Left cardiac atrium (tissue), 4 donors: ENCODE measurements at regions not wholly inside any gene's neighbourhood (a gene's known extent, or its start where the extent isn't known, plus 50 kb on each side); places are given as distances from the start of the nearest gene placed in this dataset.
"Not testable (repeated sequence)": the region's sequence is repeated elsewhere in the genome, so short reads cannot be mapped to it uniquely, and the experiment has no call there.

Experiments used
- ATAC-seq, 2 donors: fragments of 200-7000 bp; cut with Tn5 transposase; one replicate each; pipeline ENCODE4 v1.9.1; 2020; ENCODE audit warnings: mild to moderate bottlenecking in 2 of 2, moderate library complexity in 2 of 2
- DNase-seq: peaks from one replicate; pipeline ENCODE4 v3.0.0-alpha.2; 2020
- intact Hi-C, 2 donors: fragments of 100-400 bp; cut with DNase I; formaldehyde crosslinking; loops; one replicate each; pipeline versions ENCODE4 v1.14.1 to v1.15.1; 2022 to 2023
- donor health status: DM: no; HTN: yes; CAD: no.
- donor health status: DM: no; HTN: yes; CAD: no; lungs with severe emphysema.
- donor health status: DM: yes; HTN: yes; CAD: no.
- donor health status: Dilated cardiomyopathy.

GRCh38 chr13:55613429-55614187, 1527.1 kb upstream of the PRR20A start:
- DNase-seq = no peak
- ATAC-seq = no peak
- intact Hi-C loops = no loop called here

DNA sequence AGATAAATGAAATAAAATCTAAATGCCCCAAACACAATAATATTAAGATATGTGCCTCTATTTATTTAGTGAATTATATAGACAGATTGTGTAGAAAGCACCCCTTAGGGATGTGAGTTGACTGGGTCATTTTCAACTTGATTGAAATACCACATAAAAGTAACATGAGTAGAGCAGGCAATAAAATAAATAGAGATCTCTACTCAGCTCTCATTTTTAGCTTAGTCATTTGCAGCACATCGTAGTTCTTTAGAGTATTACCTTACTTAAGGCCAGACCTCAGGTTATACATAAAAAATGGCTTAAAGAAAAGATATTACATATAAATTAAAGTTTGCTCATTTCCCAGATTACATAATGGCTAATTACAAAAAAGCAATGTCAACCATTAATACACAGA, 1525.6 kb upstream of the PRR20A start:
- no peak for DNase-seq
- no peak for ATAC-seq
- intact Hi-C loops = no loop called here

DNA sequence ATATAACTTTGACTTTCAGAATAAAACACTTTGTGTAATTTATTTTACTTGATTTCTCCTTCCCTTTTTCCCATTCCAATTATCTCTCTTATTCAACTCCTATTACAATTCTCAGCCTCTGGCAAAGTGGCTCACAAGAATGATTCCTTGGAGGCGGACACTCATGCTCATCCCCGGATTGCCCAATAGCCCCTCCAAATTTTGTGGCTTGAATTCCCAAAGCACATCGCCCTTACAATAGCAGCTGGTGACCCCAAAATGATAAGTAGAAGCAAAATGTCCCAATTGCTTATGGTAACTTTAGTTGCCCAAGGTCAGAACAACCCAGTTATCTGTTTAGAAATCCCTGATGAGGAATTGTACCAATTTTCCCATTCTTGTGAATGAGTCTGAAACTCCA, 1523.5 kb upstream of the PRR20A start:
- intact Hi-C loops = no loop called here
- DNase-seq = no peak
- ATAC-seq = no peak

DNA sequence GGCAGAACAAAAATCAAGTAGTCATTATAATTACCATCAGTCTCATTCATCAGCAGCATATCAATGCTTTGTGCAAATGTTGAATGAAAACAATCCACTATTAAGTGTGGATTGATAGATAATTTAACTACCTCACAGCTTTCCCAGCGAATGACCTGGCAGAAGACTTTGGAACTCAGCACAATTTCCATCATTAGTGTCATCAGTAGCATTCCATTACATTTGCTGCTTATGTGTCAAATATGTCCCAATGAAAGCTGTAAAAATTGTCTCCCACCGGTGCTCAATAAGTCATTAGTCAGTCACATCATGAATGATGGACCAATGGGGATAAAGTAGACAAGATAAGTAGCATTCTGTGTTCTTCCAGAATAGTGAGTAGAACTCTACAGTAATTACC, 1513.5 kb upstream of the PRR20A start:
- DNase-seq (no peak), ATAC-seq (no peak)
- intact Hi-C loops = no loop called here

DNA sequence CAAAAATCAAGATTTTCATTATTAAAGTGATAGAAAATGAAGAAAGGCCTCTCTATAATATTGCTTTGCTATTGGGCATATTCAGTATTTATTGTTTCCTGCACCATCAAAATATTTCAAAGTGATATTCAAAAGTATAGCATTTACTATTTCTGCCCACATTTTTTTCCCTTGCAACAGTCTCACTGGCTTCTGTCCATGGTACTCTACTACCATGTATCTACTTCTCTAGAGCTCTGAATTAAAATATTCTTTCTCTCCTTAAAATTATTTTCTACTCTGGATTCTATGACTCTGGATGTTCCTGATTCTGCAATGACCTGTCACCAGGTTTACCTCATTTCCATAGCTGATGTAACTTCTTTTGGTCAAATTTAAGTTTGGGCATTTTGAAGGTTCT, 1508.3 kb upstream of the PRR20A start:
- intact Hi-C loops = no loop called here
- no peak for ATAC-seq

GRCh38 chr13:55649485-55649884, 1491.2 kb upstream of the PRR20A start:
- ATAC-seq (no peak), DNase-seq (no peak)
- intact Hi-C loops = no loop called here

More for the DNA sequence above, 1508.3 kb upstream of the PRR20A start:
- no peak for DNase-seq

DNA sequence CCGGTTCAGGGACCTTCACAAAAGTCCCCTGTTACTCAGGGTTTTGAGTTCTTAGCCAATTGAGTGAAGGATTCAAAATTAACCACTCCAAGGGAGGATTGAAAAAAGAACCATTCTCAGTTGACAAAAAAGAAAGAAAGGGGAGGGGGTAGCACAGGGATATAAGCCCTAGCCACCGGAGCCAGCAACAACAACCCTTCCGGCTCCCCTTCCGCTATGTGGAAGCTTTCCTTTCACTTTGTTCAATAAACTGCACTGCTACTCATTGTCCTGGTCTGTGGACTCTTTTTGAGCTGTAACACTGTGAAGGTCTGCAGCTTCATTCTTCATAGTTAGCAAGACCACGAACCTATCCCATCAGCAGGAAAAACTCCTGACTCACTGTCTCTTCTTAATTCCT, 1488.1 kb upstream of the PRR20A start:
- ATAC-seq (no peak), DNase-seq (no peak)
- intact Hi-C loops = no loop called here

GRCh38 chr13:55653497-55653896, 1487.2 kb upstream of the PRR20A start:
- intact Hi-C loops = no loop called here
- ATAC-seq = no peak
- no peak for DNase-seq

- ATAC-seq (no peak), DNase-seq (no peak)
- intact Hi-C loops = no loop called here
These were observed 1486.5 kb upstream of the PRR20A start for GRCh38 chr13:55654243-55654642.

DNA sequence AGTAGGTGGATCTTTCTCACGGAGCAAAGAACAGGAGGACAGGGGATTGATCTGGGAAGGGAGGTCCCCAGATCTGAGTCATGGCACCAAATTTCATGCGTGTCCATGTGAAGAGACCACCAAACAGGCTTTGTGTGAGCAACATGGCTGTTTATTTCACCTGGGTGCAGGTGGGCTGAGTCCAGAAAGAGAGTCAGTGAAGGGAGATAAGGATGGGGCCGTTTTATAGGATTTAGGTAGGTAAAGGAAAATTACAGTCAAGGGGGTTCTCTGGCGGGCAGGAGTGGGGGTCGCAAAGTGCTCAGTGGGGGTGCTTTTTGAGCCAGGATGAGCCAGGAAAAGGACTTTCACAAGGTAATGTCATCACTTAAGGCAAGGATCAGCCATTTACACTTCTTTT, 1480.5 kb upstream of the PRR20A start:
- DNase-seq, intact Hi-C loops, ATAC-seq: not testable (repeated sequence)

- intact Hi-C loops = no loop called here
- ATAC-seq = no peak
- DNase-seq = no peak
These were observed 1479.9 kb upstream of the PRR20A start for GRCh38 chr13:55660851-55661250.

GRCh38 chr13:55661505-55661904, 1479.2 kb upstream of the PRR20A start:
- intact Hi-C loops = no loop called here
- ATAC-seq = no peak
- no peak for DNase-seq

DNA sequence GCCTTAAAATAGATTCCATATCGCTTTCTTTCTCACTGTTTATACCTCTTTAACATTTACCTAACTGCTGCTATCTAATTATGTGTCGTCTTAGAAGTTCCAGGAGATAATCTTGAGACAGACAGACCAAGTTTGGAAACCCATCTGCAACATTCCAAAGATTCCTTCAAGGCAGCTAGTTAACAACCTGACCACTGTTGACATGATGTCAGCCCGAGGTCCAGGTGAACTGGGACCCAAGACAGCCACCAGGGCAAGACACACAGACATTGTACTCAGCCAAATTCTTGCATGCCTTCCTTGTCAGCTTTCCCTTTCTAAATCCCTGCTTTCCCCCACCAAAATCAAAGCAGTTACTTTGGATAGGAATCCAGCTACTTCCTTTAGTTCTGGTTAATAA, 1476.5 kb upstream of the PRR20A start:
- intact Hi-C loops = no loop called here
- no peak for ATAC-seq
- no peak for DNase-seq

DNA sequence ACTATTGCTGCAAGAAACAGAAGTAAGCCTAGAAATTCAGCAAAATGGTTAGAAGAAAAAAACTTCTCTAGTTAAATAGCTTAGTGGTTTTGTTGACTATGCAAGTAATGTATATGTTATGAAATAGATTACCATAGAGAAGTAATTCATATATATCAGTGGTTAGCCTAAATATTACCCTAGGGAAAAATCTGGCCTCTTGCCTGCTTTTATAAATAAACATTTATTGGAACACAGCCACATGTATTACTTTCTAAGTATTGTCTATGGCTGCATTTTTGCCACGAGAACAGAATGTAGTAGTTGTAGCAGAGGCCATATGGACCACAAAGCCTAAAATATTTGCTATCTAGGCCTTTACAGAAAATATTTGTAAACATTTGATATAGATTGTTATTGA, 1471.7 kb upstream of the PRR20A start:
- intact Hi-C loops = no loop called here
- no peak for DNase-seq
- no peak for ATAC-seq

DNA sequence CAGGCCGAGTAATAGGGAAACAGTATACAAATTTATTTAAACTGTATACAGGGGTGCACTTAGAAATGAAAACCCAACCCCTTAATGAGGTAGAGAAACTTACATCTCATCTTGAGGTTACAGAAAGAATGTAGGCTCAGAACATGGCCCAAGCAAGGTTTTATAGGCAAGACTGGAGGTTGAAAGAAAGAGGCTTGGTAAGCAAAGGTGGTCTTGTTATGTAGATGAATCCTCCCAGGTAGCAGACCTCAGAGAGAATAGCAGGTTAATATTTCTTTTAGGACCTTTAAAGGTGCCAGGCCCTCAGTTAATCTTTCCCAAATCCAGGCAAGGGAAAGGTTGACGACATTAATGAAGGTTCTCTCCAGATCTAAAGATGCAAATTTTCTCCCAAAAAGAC, 1466.8 kb upstream of the PRR20A start:
- intact Hi-C loops = no loop called here
- no peak for DNase-seq
- no peak for ATAC-seq

DNA sequence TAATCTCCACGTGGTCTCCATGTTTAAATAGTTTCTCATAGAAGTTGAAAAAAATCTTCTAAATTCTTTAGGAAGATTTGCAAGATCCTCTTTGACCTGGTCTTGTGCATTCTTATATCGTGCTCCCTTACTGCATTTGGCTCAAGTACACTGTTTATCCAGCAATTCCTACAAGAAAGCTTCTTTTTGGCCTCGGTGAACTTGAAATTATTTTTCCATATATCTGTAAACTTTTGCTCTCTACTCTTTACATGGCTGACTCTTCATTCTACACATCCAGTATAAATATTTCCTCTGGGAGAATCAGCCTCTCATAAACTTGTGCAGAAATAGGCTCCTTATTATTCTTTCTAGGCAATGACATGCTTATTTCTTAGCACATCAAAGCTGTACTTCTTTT, 1457.9 kb upstream of the PRR20A start:
- ATAC-seq = no peak
- no peak for DNase-seq
- intact Hi-C loops = no loop called here

- ATAC-seq (no peak), DNase-seq (no peak)
- intact Hi-C loops = no loop called here
These were observed 1435.2 kb upstream of the PRR20A start for GRCh38 chr13:55705526-55705925.

- intact Hi-C loops = no loop called here
- ATAC-seq (no peak), DNase-seq (no peak)
These were observed 1434.7 kb upstream of the PRR20A start for GRCh38 chr13:55705971-55706370.

DNA sequence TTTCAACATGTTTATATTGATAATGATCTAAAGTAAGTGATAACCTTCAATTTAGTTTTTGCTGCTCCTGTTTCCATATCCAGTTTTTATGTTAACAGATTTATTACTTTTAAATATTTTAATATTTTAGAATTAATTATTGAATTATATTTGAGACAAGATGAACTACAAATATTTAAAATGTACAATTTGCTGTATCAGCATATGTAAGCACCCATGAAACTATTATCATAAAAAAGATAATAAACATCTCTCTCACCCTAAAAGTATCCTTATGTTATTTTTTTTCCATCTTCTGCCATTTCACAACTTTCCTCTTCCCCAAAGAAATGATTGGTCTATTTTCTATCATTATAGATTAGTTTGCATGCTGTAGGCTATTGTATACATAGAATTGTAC, 1426.6 kb upstream of the PRR20A start:
- ATAC-seq (no peak), DNase-seq (no peak)
- intact Hi-C loops = no loop called here

GRCh38 chr13:55727683-55728082, 1413.0 kb upstream of the PRR20A start:
- DNase-seq (no peak), ATAC-seq (no peak)
- intact Hi-C loops = no loop called here

- no peak for DNase-seq
- intact Hi-C loops = no loop called here
- ATAC-seq = no peak
These were observed 1412.5 kb upstream of the PRR20A start for GRCh38 chr13:55728247-55728646.

DNA sequence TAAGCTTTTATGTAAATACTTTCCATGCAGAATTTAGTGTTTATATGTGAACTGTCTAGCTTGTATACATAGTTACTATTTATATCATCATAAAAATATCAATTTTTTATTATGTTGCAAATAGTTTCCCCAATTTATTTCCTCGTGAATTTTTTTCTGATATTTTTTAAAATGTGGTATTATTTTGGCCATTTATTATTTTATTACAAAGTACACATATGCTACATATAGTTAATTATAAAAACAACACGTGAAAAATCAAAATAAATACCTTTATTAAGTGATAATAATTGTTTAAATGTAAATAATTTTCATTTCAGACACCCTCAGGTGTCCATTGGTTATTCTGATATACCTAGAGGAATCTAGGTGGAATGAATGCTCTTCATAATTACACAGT, 1394.9 kb upstream of the PRR20A start:
- intact Hi-C loops = no loop called here
- ATAC-seq = no peak

More for the DNA sequence above, 1394.9 kb upstream of the PRR20A start:
- DNase-seq = no peak
